AG04449 (cell line): ENCODE measurements at regions not wholly inside any gene's neighbourhood (a gene's known extent, or its start where the extent isn't known, plus 50 kb on each side); places are given as distances from the start of the nearest gene placed in this dataset.
"Not testable (repeated sequence)": the region's sequence is repeated elsewhere in the genome, so short reads cannot be mapped to it uniquely, and the experiment has no call there.

Source experiments
- CTCF ChIA-PET: fragments of 350-600 bp; formaldehyde crosslinking; extraction: SDS; loops from one replicate; lab custom pipeline; 2021; ENCODE audit warnings: antibody characterized with exemption; lab: Yijun Ruan, JAX
- POLR2A ChIA-PET: fragments of 400-600, 350-600 bp; formaldehyde crosslinking; extraction: SDS; loops from one replicate; lab custom pipeline; 2020; ENCODE audit warnings: antibody characterized with exemption, inconsistent platforms; lab: Yijun Ruan, JAX
- DNase-seq: peaks from one replicate; pipeline ENCODE4 v3.0.0-alpha.2; 2010; ENCODE audit warnings: low read depth, low spot score
- H3K4me3 ChIP-seq: 2 replicates; pipeline ENCODE4 v1.5.1; 2011; ENCODE audit warnings: low read depth, mild to moderate bottlenecking, control low read depth, low read length
- CTCF ChIP-seq: IDR thresholded peaks from one replicate; pipeline ENCODE4 v1.5.1; 2011; ENCODE audit warnings: mild to moderate bottlenecking, moderate library complexity, low read length, control low read depth, inconsistent platforms; ENCODE audit not compliant: insufficient read depth; ENCODE audit errors: missing control alignments

- POLR2A ChIA-PET, result interaction anchor here (0.7 kb wide), 1 partner anchor 228 kb away, joined by 4 read pairs; the partner anchor contains the start of gene NEDD9
- no peak for DNase-seq
- H3K4me3 ChIP-seq, result no peak overlapping the region
- CTCF ChIA-PET, result interaction anchor here (0.8 to 1.4 kb wide), 4 partner anchors 10 to 315 kb away, joined by 3 read pairs; no protein-coding TSS in a partner anchor
- no peak for TF ChIP-seq CTCF
These were observed 77.4 kb upstream of the TMEM170B start for GRCh38 chr6:11460001-11460668.

GRCh38 chr6:11459079-11459610, 78.4 kb upstream of the TMEM170B start:
- CTCF ChIA-PET, result interaction anchor here (0.8 to 1.1 kb wide), 3 partner anchors 9 to 11 kb away, joined by 3 read pairs; no protein-coding TSS in a partner anchor
- no peak for TF ChIP-seq CTCF
- POLR2A ChIA-PET, result no interaction called here
- H3K4me3 ChIP-seq, result no peak overlapping the region
- no peak for DNase-seq

- no peak for DNase-seq
- no peak for TF ChIP-seq CTCF
- CTCF ChIA-PET, result no interaction called here
- H3K4me3 ChIP-seq, result no peak overlapping the region
- POLR2A ChIA-PET, result no interaction called here
These were observed 79.0 kb upstream of the TMEM170B start for GRCh38 chr6:11458509-11458908.

- CTCF ChIA-PET, H3K4me3 ChIP-seq, POLR2A ChIA-PET, DNase-seq: not testable (repeated sequence)
These were observed 80.1 kb upstream of the TMEM170B start for GRCh38 chr6:11457422-11457821.

GRCh38 chr6:11452106-11452505, 85.4 kb upstream of the TMEM170B start:
- CTCF ChIA-PET, H3K4me3 ChIP-seq, POLR2A ChIA-PET: not testable (repeated sequence)

GRCh38 chr6:11450037-11450436, 87.5 kb upstream of the TMEM170B start:
- TF ChIP-seq CTCF, result no peak
- DNase-seq, result no peak
- no peak overlapping the region for H3K4me3 ChIP-seq
- CTCF ChIA-PET, result interaction anchor here (0.8 kb wide), 1 partner anchor 9 kb away, joined by 3 read pairs; no protein-coding TSS in a partner anchor
- POLR2A ChIA-PET, result no interaction called here

More at GRCh38 chr6:11452106-11452505, 85.4 kb upstream of the TMEM170B start:
- not testable (repeated sequence) for DNase-seq

- ChIA-PET CTCF (no interaction called here), POLR2A (no interaction called here)
- H3K4me3 ChIP-seq, result no peak overlapping the region
- no peak for TF ChIP-seq CTCF
- no peak for DNase-seq
These were observed 88.1 kb upstream of the TMEM170B start for GRCh38 chr6:11449408-11449807.
